ENCODE measurements at regions not wholly inside any gene's neighbourhood (a gene's known extent, or its start where the extent isn't known, plus 50 kb on each side); places are given as distances from the start of the nearest gene placed in this dataset.
A peak's percentile ranks its signal among the peaks of the same experiment; 100 is the strongest.

- DNase-seq, result no peak
Observed at GRCh38 chr10:88136712-88137111, 273.3 kb downstream of the PTEN start.

- DNase-seq, result no peak
Observed at GRCh38 chr10:88138319-88138848, 275.0 kb downstream of the PTEN start.

GRCh38 chr10:88147000-88147798 lies 283.8 kb downstream of the PTEN start:
- DNase-seq, result no peak

- DNase-seq, result no peak
Observed at GRCh38 chr10:88149906-88150305, 286.5 kb downstream of the PTEN start.

GRCh38 chr10:88150339-88150738 lies 286.9 kb downstream of the PTEN start:
- DNase-seq, result no peak

- peak; percentile 85 for DNase-seq
Observed at GRCh38 chr10:88152728-88153133, 289.3 kb downstream of the PTEN start.

- no peak for DNase-seq
Observed at GRCh38 chr10:88154596-88155250, 291.3 kb downstream of the PTEN start.

- DNase-seq, result no peak
Observed at GRCh38 chr10:88156341-88156740, 292.9 kb downstream of the PTEN start.

- no peak for DNase-seq
Observed at GRCh38 chr10:88157981-88158465, 294.6 kb downstream of the PTEN start.

- no peak for DNase-seq
Observed at GRCh38 chr10:88158526-88159122, 295.2 kb downstream of the PTEN start.

- DNase-seq, result no peak
Observed at GRCh38 chr10:88159127-88159829, 295.9 kb downstream of the PTEN start.

GRCh38 chr10:88161070-88161469 lies 297.6 kb downstream of the PTEN start:
- no peak for DNase-seq

GRCh38 chr10:88161756-88162155 lies 298.3 kb downstream of the PTEN start:
- DNase-seq, result no peak

- no peak for DNase-seq
Observed at GRCh38 chr10:88162852-88163251, 299.4 kb downstream of the PTEN start.

- DNase-seq, result no peak
Observed at GRCh38 chr10:88163572-88163971, 300.1 kb downstream of the PTEN start.

- no peak for DNase-seq
Observed at GRCh38 chr10:88164471-88164870, 301.0 kb downstream of the PTEN start.

GRCh38 chr10:88165849-88166271 lies 302.4 kb downstream of the PTEN start:
- no peak for DNase-seq

GRCh38 chr10:88168171-88169036 lies 305.0 kb downstream of the PTEN start:
- DNase-seq, result no peak

- DNase-seq, result no peak
Observed at GRCh38 chr10:88169037-88169319, 305.6 kb downstream of the PTEN start.

- no peak for DNase-seq
Observed at GRCh38 chr10:88170628-88171027, 307.2 kb downstream of the PTEN start.

GRCh38 chr10:88172159-88172558 lies 308.7 kb downstream of the PTEN start:
- DNase-seq, result no peak

GRCh38 chr10:88174391-88174790 lies 311.0 kb downstream of the PTEN start:
- no peak for DNase-seq
